Upper lobe of left lung (tissue), 6 donors: ENCODE measurements at regions not wholly inside any gene's neighbourhood (a gene's known extent, or its start where the extent isn't known, plus 50 kb on each side); places are given as distances from the start of the nearest gene placed in this dataset.
A peak's percentile ranks its signal among the peaks of the same experiment; 100 is the strongest.

Experiments used
- ATAC-seq, 2 donors: fragments of 200-7000 bp; cut with Tn5 transposase; one replicate each; pipeline ENCODE4 v1.9.1; 2022; ENCODE audit warnings: mild to moderate bottlenecking in 2 of 2, moderate library complexity in 2 of 2; ENCODE audit not compliant: low FRiP score in 2 of 2
- DNase-seq, 2 donors: peaks; one replicate each; pipeline ENCODE4 v3.0.0-alpha.2; 2019 to 2020
- H3K27ac ChIP-seq, 4 donors: fragments of 200-600 bp; sonication (generic); one replicate each; pipeline ENCODE4 v1.5.1; 2016 to 2019
- H3K27me3 ChIP-seq, 4 donors: fragments of 200-600 bp; sonication (generic); one replicate each; pipeline ENCODE4 v1.5.1; 2017 to 2019
- H3K36me3 ChIP-seq, 4 donors: fragments of 200-600 bp; sonication (generic); one replicate each; pipeline ENCODE4 v1.5.1; 2016 to 2019
- H3K4me1 ChIP-seq, 4 donors: fragments of 200-600 bp; sonication (generic); one replicate each; pipeline ENCODE4 v1.5.1; 2018 to 2019
- H3K4me3 ChIP-seq, 4 donors: fragments of 200-600 bp; sonication (generic); one replicate each; pipeline ENCODE4 v1.5.1; 2017 to 2019; ENCODE audit warnings: mild to moderate bottlenecking in 2 of 4, moderate library complexity in 1 of 4
- H3K9me3 ChIP-seq, 4 donors: fragments of 200-600 bp; sonication (generic); one replicate each; pipeline ENCODE4 v1.5.1; 2018 to 2019
- EP300 ChIP-seq, 4 donors: sonication (generic); formaldehyde crosslinking; IDR thresholded peaks; one replicate each; pipeline ENCODE4 v1.5.1; 2017; ENCODE audit warnings: antibody characterized with exemption in 4 of 4, control low read depth in 2 of 4
- POLR2A ChIP-seq, 4 donors: fragments of 450-650 bp; IDR thresholded peaks; one replicate each; pipeline ENCODE4 v1.5.1; 2016 to 2017; ENCODE audit warnings: antibody characterized with exemption in 4 of 4, mild to moderate bottlenecking in 2 of 4
- POLR2AphosphoS5 ChIP-seq, 2 donors: sonication (generic); formaldehyde crosslinking; IDR thresholded peaks; one replicate each; pipeline ENCODE4 v1.5.1; 2017; ENCODE audit warnings: antibody characterized with exemption in 2 of 2
- whole genome bisulfite sequencing, 2 donors: methylation state at CpG; one replicate each; pipeline ENCODE4 v1.1.5; 2017 to 2018; 5-methylcytosine and 5-hydroxymethylcytosine counted together
- TF ChIP-seq, protein P1 (sequence below), 6 experiments: fragments of 450-650 bp in 4 of 6; fragments of 200-600 bp in 2 of 6; sonication (generic) in 2 of 6; IDR thresholded peaks; one replicate each; pipeline ENCODE4 v1.5.1; 2016 to 2019; ENCODE audit warnings: antibody characterized with exemption in 6 of 6
- donor health status: DM: no; HTN: no; CAD: no; lungs with moderate emphysema.
- donor health status: DM: no; HTN: yes; CAD: no; lungs with severe emphysema.

DNA sequence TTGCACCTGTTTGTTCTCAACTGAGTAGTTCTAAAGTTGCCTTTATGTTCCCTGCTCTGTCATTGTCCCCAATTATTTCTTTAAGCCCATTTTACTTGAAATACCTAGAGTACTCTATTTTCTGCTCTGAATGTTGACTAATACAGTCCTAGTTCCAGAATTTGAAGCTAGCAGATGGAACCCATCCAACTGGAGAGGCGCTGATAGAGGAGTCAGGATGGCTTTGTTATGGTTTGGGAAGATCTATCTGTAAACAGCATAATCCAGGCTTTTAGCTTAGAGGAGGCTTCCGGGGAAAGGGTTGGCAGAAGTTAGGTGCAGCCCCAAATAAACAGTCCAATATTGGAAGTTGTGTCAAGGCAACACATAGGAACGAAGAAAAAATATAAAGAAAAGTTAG lies 927.7 kb downstream of the TFAP2A start:
- H3K9me3 ChIP-seq, result no peaks in the 10 kb centered on the region
- no peaks in the 10 kb centered on the region for H3K27me3 ChIP-seq
- TF ChIP-seq, protein P1, sequence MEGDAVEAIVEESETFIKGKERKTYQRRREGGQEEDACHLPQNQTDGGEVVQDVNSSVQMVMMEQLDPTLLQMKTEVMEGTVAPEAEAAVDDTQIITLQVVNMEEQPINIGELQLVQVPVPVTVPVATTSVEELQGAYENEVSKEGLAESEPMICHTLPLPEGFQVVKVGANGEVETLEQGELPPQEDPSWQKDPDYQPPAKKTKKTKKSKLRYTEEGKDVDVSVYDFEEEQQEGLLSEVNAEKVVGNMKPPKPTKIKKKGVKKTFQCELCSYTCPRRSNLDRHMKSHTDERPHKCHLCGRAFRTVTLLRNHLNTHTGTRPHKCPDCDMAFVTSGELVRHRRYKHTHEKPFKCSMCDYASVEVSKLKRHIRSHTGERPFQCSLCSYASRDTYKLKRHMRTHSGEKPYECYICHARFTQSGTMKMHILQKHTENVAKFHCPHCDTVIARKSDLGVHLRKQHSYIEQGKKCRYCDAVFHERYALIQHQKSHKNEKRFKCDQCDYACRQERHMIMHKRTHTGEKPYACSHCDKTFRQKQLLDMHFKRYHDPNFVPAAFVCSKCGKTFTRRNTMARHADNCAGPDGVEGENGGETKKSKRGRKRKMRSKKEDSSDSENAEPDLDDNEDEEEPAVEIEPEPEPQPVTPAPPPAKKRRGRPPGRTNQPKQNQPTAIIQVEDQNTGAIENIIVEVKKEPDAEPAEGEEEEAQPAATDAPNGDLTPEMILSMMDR (IDR thresholded peaks at IDR 0.05), result no peak
- TF ChIP-seq EP300 (IDR thresholded peaks at IDR 0.05) (no peak), POLR2A (IDR thresholded peaks at IDR 0.05) (no peak), POLR2AphosphoS5 (IDR thresholded peaks at IDR 0.05) (no peak)
- WGBS, 2 donors, result 49 to 53% methylated on average over 3 of the region's 3 CpGs
- H3K36me3 ChIP-seq, result no peaks in the 10 kb centered on the region
- no peak overlapping the region for H3K4me3 ChIP-seq
- no peak overlapping the region for H3K27ac ChIP-seq
- DNase-seq (no peak), ATAC-seq (no peak)
- no peaks in the 10 kb centered on the region for H3K4me1 ChIP-seq

- H3K36me3 ChIP-seq, result no peaks in the 10 kb centered on the region
- no peak overlapping the region for H3K4me3 ChIP-seq
- no peaks in the 10 kb centered on the region for H3K27me3 ChIP-seq
- H3K4me1 ChIP-seq, result no peaks in the 10 kb centered on the region
- TF ChIP-seq POLR2AphosphoS5 (IDR thresholded peaks at IDR 0.05) (no peak), EP300 (IDR thresholded peaks at IDR 0.05) (no peak), POLR2A (IDR thresholded peaks at IDR 0.05) (no peak)
- TF ChIP-seq, protein P1 (IDR thresholded peaks at IDR 0.05), result no peak
- ATAC-seq (no peak), DNase-seq (no peak)
- H3K27ac ChIP-seq, result no peak overlapping the region
- H3K9me3 ChIP-seq, result no peaks in the 10 kb centered on the region
- WGBS, 2 donors, result 82 to 94% methylated on average over 4 of the region's 4 CpGs
Observed at GRCh38 chr6:9485992-9486391, 928.9 kb downstream of the TFAP2A start.

DNA sequence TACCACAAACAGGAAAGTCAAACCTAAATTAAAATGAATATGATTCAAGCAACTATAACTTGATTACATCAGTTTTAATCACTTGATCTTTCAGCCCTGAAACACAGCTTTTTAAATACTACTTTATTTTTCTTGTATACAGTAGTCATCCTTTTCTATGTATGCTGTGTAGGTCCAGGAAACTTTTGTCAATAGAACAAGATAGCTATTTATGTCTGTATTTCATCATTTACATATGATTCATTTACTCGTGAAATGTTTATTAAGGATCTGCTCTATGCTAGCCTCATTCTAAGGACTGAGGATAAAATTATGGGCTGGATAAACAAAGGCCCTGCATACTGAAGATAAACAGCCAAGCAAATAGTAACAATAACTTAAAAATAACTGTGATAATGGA lies 930.2 kb downstream of the TFAP2A start:
- Histone ChIP-seq H3K4me3 (no peak overlapping the region), H3K36me3 (no peaks in the 10 kb centered on the region), H3K27me3 (no peaks in the 10 kb centered on the region), H3K4me1 (no peaks in the 10 kb centered on the region), H3K9me3 (no peaks in the 10 kb centered on the region), H3K27ac (no peak overlapping the region)
- no peak for DNase-seq
- no peak for TF ChIP-seq EP300 (IDR thresholded peaks at IDR 0.05)
- no peak for TF ChIP-seq POLR2AphosphoS5 (IDR thresholded peaks at IDR 0.05)
- no peak for TF ChIP-seq POLR2A (IDR thresholded peaks at IDR 0.05)
- TF ChIP-seq, protein P1 (IDR thresholded peaks at IDR 0.05), result no peak
- 57 to 58% methylated on average over 1 of the region's 1 CpG for WGBS, 2 donors
- ATAC-seq, result no peak

GRCh38 chr6:9484091-9484490 lies 930.8 kb downstream of the TFAP2A start:
- ATAC-seq (no peak), DNase-seq (no peak)
- H3K36me3 ChIP-seq, result no peaks in the 10 kb centered on the region
- no peak overlapping the region for H3K4me3 ChIP-seq
- no peaks in the 10 kb centered on the region for H3K27me3 ChIP-seq
- 57 to 71% methylated on average over 3 of the region's 3 CpGs for whole genome bisulfite sequencing, 2 donors
- H3K27ac ChIP-seq, result no peak overlapping the region
- no peaks in the 10 kb centered on the region for H3K9me3 ChIP-seq
- TF ChIP-seq POLR2AphosphoS5 (IDR thresholded peaks at IDR 0.05) (no peak), POLR2A (IDR thresholded peaks at IDR 0.05) (no peak), EP300 (IDR thresholded peaks at IDR 0.05) (no peak)
- TF ChIP-seq, protein P1 (IDR thresholded peaks at IDR 0.05), result no peak
- H3K4me1 ChIP-seq, result no peaks in the 10 kb centered on the region

GRCh38 chr6:9482030-9482738 lies 932.7 kb downstream of the TFAP2A start:
- TF ChIP-seq POLR2A (IDR thresholded peaks at IDR 0.05) (no peak), POLR2AphosphoS5 (IDR thresholded peaks at IDR 0.05) (no peak), EP300 (IDR thresholded peaks at IDR 0.05) (no peak)
- TF ChIP-seq, protein P1 (IDR thresholded peaks at IDR 0.05), result no peak
- Histone ChIP-seq H3K9me3 (no peaks in the 10 kb centered on the region), H3K36me3 (no peaks in the 10 kb centered on the region), H3K4me1 (no peaks in the 10 kb centered on the region), H3K4me3 (no peak overlapping the region), H3K27me3 (no peaks in the 10 kb centered on the region), H3K27ac (no peak overlapping the region)
- DNase-seq, result no peak
- WGBS, 2 donors, result 67 to 74% methylated on average over 5 of the region's 5 CpGs
- ATAC-seq, result peak in 1 of 2 donors; percentile 55
